K562 (cell line): ENCODE measurements at regions not wholly inside any gene's neighbourhood (a gene's known extent, or its start where the extent isn't known, plus 50 kb on each side); places are given as distances from the start of the nearest gene placed in this dataset.

Source experiments
- ATAC-seq: fragments of 200-7000 bp; cut with Tn5 transposase; 3 replicates; pipeline ENCODE4 v1.9.1; 2020; ENCODE audit warnings: moderate library complexity
- BruUV-seq: library from RNA; stranded (reverse); fragments of 400-500 nt; replicated peaks from 2 replicates; lab custom pipeline; 2021; lab: Mats Ljungman, UMichigan
- CTCF ChIA-PET: fragments of 300-600 bp; formaldehyde crosslinking; extraction: SDS; loops from one replicate; lab custom pipeline; 2021; ENCODE audit warnings: low intra/inter-chr PET ratio; lab: Yijun Ruan, JAX
- POLR2A ChIA-PET: fragments of 300-600, 350-650 bp; sonication (Branson Sonifier 250); formaldehyde crosslinking; extraction: SDS; loops from one replicate; lab custom pipeline; 2021; ENCODE audit warnings: antibody characterized with exemption, inconsistent platforms; lab: Yijun Ruan, JAX
- DNase-seq, 4 experiments: peaks; one replicate each; pipeline versions ENCODE4 v3.0.0 to v3.0.0-alpha.2; 2011 to 2018; ENCODE audit warnings: low spot score in 3 of 4, mixed read lengths in 3 of 4; ENCODE audit errors: extremely low read depth in 1 of 4
- FAIRE-seq: peaks from 2 replicates; lab custom pipeline; 2011; peaks lifted over from hg19 to GRCh38; lab: Jason Lieb, UNC
- H2AFZ ChIP-seq: 2 replicates; pipeline ENCODE4 v1.6.0; 2011; ENCODE audit warnings: low read depth, low read length, control low read depth, inconsistent platforms
- H3K27ac ChIP-seq: fragments of 200-600 bp; 3 replicates; pipeline ENCODE4 v1.8.0; 2011; ENCODE audit warnings: low read depth, mild to moderate bottlenecking, control low read depth, inconsistent platforms, low read length, moderate library complexity, mixed read lengths; ENCODE audit errors: extremely low read depth
- H3K27me3 ChIP-seq, 2 experiments: fragments of 300-600 bp in 1 of 2; 2 replicates in 1 of 2; 3 replicates in 1 of 2; pipeline versions ENCODE4 v1.6.0 to v1.8.0; 2011; ENCODE audit warnings: inconsistent platforms in 2 of 2, low read length in 2 of 2, mild to moderate bottlenecking in 1 of 2, mixed read lengths in 1 of 2, moderate library complexity in 1 of 2; ENCODE audit not compliant: control insufficient read depth in 2 of 2, insufficient read depth in 2 of 2
- H3K36me3 ChIP-seq: fragments of 300-600 bp; 3 replicates; pipeline ENCODE4 v1.8.0; 2011; ENCODE audit warnings: mild to moderate bottlenecking, low read length, inconsistent platforms; ENCODE audit not compliant: control insufficient read depth, insufficient read depth
- H3K4me1 ChIP-seq, 2 experiments: fragments of 200-600 bp in 1 of 2; replicated peaks in 1 of 2; 2 replicates in 1 of 2; 3 replicates in 1 of 2; pipeline versions ENCODE4 v1.5.1 to v1.8.0; 2011; ENCODE audit warnings: inconsistent platforms in 2 of 2, low read length in 2 of 2, mild to moderate bottlenecking in 1 of 2, mixed read lengths in 1 of 2, moderate library complexity in 1 of 2; ENCODE audit not compliant: control insufficient read depth in 2 of 2, insufficient read depth in 2 of 2
- H3K4me2 ChIP-seq: 2 replicates; pipeline ENCODE4 v1.6.1; 2011; ENCODE audit warnings: low read length, control low read depth, inconsistent platforms, mixed read lengths; ENCODE audit not compliant: insufficient read depth
- H3K4me3 ChIP-seq: fragments of 200-600 bp; sonication (generic), shearing (Covaris generic); 2 replicates; pipeline ENCODE4 v1.5.1; 2016; ENCODE audit warnings: control low read depth, inconsistent platforms
- H3K79me2 ChIP-seq: fragments of 200-600 bp; 3 replicates; pipeline ENCODE4 v1.8.0; 2011; ENCODE audit warnings: low read length, inconsistent platforms; ENCODE audit not compliant: control insufficient read depth, insufficient read depth
- H3K9ac ChIP-seq, 2 experiments: 2 replicates each; pipeline versions ENCODE4 v1.6.0 to v1.6.1; 2011; ENCODE audit warnings: low read depth in 2 of 2, low read length in 2 of 2, control low read depth in 1 of 2, inconsistent platforms in 1 of 2, mild to moderate bottlenecking in 1 of 2, mixed read lengths in 1 of 2; ENCODE audit not compliant: insufficient read depth in 1 of 2
- H3K9me1 ChIP-seq: one replicate; pipeline ENCODE4 v1.6.0; 2011; ENCODE audit warnings: inconsistent platforms, mild to moderate bottlenecking, low read length, moderate library complexity; ENCODE audit not compliant: control insufficient read depth, insufficient read depth
- H3K9me3 ChIP-seq: replicated peaks from 2 replicates; pipeline ENCODE4 v1.5.1; 2011; ENCODE audit warnings: low read depth, low read length, inconsistent platforms; ENCODE audit not compliant: control insufficient read depth, insufficient read depth
- H4K20me1 ChIP-seq: replicated peaks from 2 replicates; pipeline ENCODE4 v1.6.1; 2011; ENCODE audit warnings: low read length, inconsistent platforms, mixed read lengths; ENCODE audit not compliant: control insufficient read depth, insufficient read depth
- ATF1 ChIP-seq, 2 experiments: fragments of 450-650 bp in 1 of 2; IDR thresholded peaks; 2 replicates each; pipeline ENCODE4 v1.6.1; 2016; ENCODE audit warnings: missing compliant biosample characterization in 1 of 2, missing genetic modification characterization in 1 of 2
- BMI1 ChIP-seq: fragments of 150-350 bp; IDR thresholded peaks from 2 replicates; pipeline ENCODE4 v1.6.1; 2014; ENCODE audit warnings: low read length
- HNRNPUL1 ChIP-seq: fragments of 200-400 bp; formaldehyde crosslinking; IDR thresholded peaks from 2 replicates; pipeline ENCODE4 v1.6.1; 2017; ENCODE audit warnings: low read length
- NCOR1 ChIP-seq: fragments of 450-650 bp; IDR thresholded peaks from 2 replicates; pipeline ENCODE4 v1.6.1; 2016; ENCODE audit warnings: mild to moderate bottlenecking, moderate library complexity
- PRMT5 ChIP-seq: sonication (generic); formaldehyde crosslinking; IDR thresholded peaks from 2 replicates; pipeline ENCODE4 v1.5.0; 2020; ENCODE audit warnings: missing genetic modification reagents
- SOX6 ChIP-seq: fragments of 450-650 bp; IDR thresholded peaks from 2 replicates; pipeline ENCODE4 v1.6.1; 2014; ENCODE audit warnings: mild to moderate bottlenecking
- TOE1 ChIP-seq, 2 experiments: fragments of 450-650 bp in 1 of 2; sonication (generic) in 1 of 2; formaldehyde crosslinking in 1 of 2; IDR thresholded peaks; 2 replicates each; pipeline versions ENCODE4 v1.7.1 to v1.8.0; 2016 to 2022; ENCODE audit warnings: borderline replicate concordance in 2 of 2, mild to moderate bottlenecking in 2 of 2, antibody characterized with exemption in 1 of 2, inconsistent platforms in 1 of 2, low read depth in 1 of 2, missing genetic modification reagents in 1 of 2, moderate library complexity in 1 of 2
- ZEB2 ChIP-seq: fragments of 450-650 bp; IDR thresholded peaks from 2 replicates; pipeline ENCODE4 v1.6.1; 2016
- ZKSCAN8 ChIP-seq: fragments of 200-800 bp; sonication (Bioruptor generic); IDR thresholded peaks from 2 replicates; pipeline ENCODE4 v1.6.1; 2016; ENCODE audit warnings: missing genetic modification characterization, missing compliant biosample characterization
- ZNF175 ChIP-seq: fragments of 200-800 bp; sonication (Bioruptor generic); IDR thresholded peaks from 2 replicates; pipeline ENCODE4 v1.6.1; 2016; ENCODE audit warnings: low read depth, mild to moderate bottlenecking, missing genetic modification characterization, missing compliant biosample characterization
- ZNF444 ChIP-seq: fragments of 250-450 bp; sonication (Bioruptor Pico); IDR thresholded peaks from 2 replicates; pipeline ENCODE4 v1.4.0; 2020; ENCODE audit warnings: mild to moderate bottlenecking, moderate library complexity
- WGBS: fragments of 100-300 bp; shearing (Covaris generic); methylation state at CpG from one replicate; pipeline ENCODE4 v1.1.6; 2016; ENCODE audit warnings: low coverage, mixed read lengths; ENCODE audit not compliant: insufficient coverage; ENCODE audit errors: missing lambda C conversion rate; 5-methylcytosine and 5-hydroxymethylcytosine counted together
- in situ Hi-C: fragments of 300-500 bp; cut with MboI; formaldehyde crosslinking; loops from 4 replicates; pipeline ENCODE4 v1.15.0; 2018; ENCODE audit warnings: inconsistent platforms, mixed read lengths
- intact Hi-C: fragments of 100-400 bp; cut with micrococcal nuclease; formaldehyde crosslinking; loops from 2 replicates; pipeline ENCODE4 v1.14.2; 2022
- TF ChIP-seq, protein P1 (sequence below), 2 experiments: fragments of 450-650 bp; IDR thresholded peaks; 2 replicates each; pipeline ENCODE4 v1.6.1; 2018; ENCODE audit warnings: mild to moderate bottlenecking in 2 of 2, low read depth in 1 of 2; ENCODE audit not compliant: partially characterized antibody in 2 of 2
- TF ChIP-seq, protein P2 (sequence below): fragments of 450-650 bp; IDR thresholded peaks from 2 replicates; pipeline ENCODE4 v1.6.1; 2016; ENCODE audit warnings: mild to moderate bottlenecking
- TF ChIP-seq, protein P3 (sequence below), 2 experiments: IDR thresholded peaks; 2 replicates each; pipeline ENCODE4 v1.6.1; 2011; ENCODE audit warnings: borderline replicate concordance in 1 of 2, control low read depth in 1 of 2, low read depth in 1 of 2, low read length in 1 of 2, mild to moderate bottlenecking in 1 of 2, mixed read lengths in 1 of 2, moderate library complexity in 1 of 2; ENCODE audit not compliant: insufficient read depth in 1 of 2, insufficient read length in 1 of 2, poor library complexity in 1 of 2, severe bottlenecking in 1 of 2; ENCODE audit errors: extremely low read depth in 1 of 2

DNA sequence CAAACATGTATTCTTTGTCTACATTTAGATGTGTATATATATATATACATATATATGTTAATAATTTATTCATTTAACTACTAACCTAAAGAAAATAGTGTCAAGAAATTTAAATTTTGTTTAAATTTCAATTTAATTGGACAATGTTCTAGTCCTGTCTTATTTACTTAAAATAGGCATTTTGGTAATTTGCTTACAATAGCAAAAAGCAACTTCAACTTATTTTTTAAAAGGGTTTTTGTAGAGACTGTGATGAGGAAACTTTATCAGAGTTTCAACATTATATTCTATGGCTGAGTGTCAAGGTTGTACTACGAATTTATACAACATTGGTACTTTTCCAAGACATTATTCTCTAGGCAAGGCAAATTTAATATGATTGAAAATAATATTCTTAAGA lies 212.0 kb upstream of the ARSJ start:
- 0% methylated on average over 1 of the region's 1 CpG for WGBS
- Histone ChIP-seq H3K9me3 (no peaks in the 10 kb centered on the region), H3K9ac (no peak overlapping the region), H3K4me1 (no peaks in the 10 kb centered on the region), H3K79me2 (no peaks in the 10 kb centered on the region), H3K36me3 (no peaks in the 10 kb centered on the region), H2AFZ (no peak overlapping the region), H3K9me1 (no peaks in the 10 kb centered on the region), H3K4me3 (no peak overlapping the region), H4K20me1 (no peaks in the 10 kb centered on the region), H3K4me2 (no peak overlapping the region), H3K27me3 (no peaks in the 10 kb centered on the region), H3K27ac (no peak overlapping the region)
- ATAC-seq, result no peak
- no peak for DNase-seq
- in situ Hi-C loops, result no loop called here
- intact Hi-C loops, result no loop called here
- no peak for FAIRE-seq
- POLR2A ChIA-PET, result no interaction called here
- BruUV-seq, result no TSS peak
- CTCF ChIA-PET, result no interaction called here
- TF ChIP-seq ZKSCAN8 (CRISPR knock-in tag), result no peak
- TF ChIP-seq TOE1 (IDR thresholded peaks at IDR 0.05; ENCODE audit: borderline replicate concordance), result no peak
- TF ChIP-seq TOE1 (CRISPR knock-in tag; IDR thresholded peaks at IDR 0.05; ENCODE audit: borderline replicate concordance, low read depth), result no peak
- TF ChIP-seq NCOR1, result no peak
- TF ChIP-seq, protein P1, sequence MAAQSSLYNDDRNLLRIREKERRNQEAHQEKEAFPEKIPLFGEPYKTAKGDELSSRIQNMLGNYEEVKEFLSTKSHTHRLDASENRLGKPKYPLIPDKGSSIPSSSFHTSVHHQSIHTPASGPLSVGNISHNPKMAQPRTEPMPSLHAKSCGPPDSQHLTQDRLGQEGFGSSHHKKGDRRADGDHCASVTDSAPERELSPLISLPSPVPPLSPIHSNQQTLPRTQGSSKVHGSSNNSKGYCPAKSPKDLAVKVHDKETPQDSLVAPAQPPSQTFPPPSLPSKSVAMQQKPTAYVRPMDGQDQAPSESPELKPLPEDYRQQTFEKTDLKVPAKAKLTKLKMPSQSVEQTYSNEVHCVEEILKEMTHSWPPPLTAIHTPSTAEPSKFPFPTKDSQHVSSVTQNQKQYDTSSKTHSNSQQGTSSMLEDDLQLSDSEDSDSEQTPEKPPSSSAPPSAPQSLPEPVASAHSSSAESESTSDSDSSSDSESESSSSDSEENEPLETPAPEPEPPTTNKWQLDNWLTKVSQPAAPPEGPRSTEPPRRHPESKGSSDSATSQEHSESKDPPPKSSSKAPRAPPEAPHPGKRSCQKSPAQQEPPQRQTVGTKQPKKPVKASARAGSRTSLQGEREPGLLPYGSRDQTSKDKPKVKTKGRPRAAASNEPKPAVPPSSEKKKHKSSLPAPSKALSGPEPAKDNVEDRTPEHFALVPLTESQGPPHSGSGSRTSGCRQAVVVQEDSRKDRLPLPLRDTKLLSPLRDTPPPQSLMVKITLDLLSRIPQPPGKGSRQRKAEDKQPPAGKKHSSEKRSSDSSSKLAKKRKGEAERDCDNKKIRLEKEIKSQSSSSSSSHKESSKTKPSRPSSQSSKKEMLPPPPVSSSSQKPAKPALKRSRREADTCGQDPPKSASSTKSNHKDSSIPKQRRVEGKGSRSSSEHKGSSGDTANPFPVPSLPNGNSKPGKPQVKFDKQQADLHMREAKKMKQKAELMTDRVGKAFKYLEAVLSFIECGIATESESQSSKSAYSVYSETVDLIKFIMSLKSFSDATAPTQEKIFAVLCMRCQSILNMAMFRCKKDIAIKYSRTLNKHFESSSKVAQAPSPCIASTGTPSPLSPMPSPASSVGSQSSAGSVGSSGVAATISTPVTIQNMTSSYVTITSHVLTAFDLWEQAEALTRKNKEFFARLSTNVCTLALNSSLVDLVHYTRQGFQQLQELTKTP (IDR thresholded peaks at IDR 0.05; ENCODE audit: low read depth in 1 of 2, partially characterized antibody in 2 of 2), result no peak
- TF ChIP-seq, protein P2, sequence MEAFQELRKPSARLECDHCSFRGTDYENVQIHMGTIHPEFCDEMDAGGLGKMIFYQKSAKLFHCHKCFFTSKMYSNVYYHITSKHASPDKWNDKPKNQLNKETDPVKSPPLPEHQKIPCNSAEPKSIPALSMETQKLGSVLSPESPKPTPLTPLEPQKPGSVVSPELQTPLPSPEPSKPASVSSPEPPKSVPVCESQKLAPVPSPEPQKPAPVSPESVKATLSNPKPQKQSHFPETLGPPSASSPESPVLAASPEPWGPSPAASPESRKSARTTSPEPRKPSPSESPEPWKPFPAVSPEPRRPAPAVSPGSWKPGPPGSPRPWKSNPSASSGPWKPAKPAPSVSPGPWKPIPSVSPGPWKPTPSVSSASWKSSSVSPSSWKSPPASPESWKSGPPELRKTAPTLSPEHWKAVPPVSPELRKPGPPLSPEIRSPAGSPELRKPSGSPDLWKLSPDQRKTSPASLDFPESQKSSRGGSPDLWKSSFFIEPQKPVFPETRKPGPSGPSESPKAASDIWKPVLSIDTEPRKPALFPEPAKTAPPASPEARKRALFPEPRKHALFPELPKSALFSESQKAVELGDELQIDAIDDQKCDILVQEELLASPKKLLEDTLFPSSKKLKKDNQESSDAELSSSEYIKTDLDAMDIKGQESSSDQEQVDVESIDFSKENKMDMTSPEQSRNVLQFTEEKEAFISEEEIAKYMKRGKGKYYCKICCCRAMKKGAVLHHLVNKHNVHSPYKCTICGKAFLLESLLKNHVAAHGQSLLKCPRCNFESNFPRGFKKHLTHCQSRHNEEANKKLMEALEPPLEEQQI, result no peak
- no peak for TF ChIP-seq HNRNPUL1
- TF ChIP-seq ZNF175 (CRISPR knock-in tag), result no peak
- no peak for TF ChIP-seq ZEB2
- TF ChIP-seq, protein P3, sequence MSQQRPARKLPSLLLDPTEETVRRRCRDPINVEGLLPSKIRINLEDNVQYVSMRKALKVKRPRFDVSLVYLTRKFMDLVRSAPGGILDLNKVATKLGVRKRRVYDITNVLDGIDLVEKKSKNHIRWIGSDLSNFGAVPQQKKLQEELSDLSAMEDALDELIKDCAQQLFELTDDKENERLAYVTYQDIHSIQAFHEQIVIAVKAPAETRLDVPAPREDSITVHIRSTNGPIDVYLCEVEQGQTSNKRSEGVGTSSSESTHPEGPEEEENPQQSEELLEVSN (IDR thresholded peaks at IDR 0.05; ENCODE audit: borderline replicate concordance in 1 of 2, extremely low read depth in 1 of 2, insufficient read depth in 1 of 2, insufficient read length in 1 of 2, low read depth in 1 of 2, low read length in 1 of 2, poor library complexity in 1 of 2, severe bottlenecking in 1 of 2), result no peak
- no peak for TF ChIP-seq BMI1
- no peak for TF ChIP-seq ZNF444 (CRISPR knock-in tag)
- no peak for TF ChIP-seq PRMT5
- TF ChIP-seq SOX6, result no peak
- TF ChIP-seq ATF1 (CRISPR knock-in tag; IDR thresholded peaks at IDR 0.05), result no peak
- no peak for TF ChIP-seq ATF1 (tag; IDR thresholded peaks at IDR 0.05)
